ENCODE measurements at regions not wholly inside any gene's neighbourhood (a gene's known extent, or its start where the extent isn't known, plus 50 kb on each side); places are given as distances from the start of the nearest gene placed in this dataset.
A peak's percentile ranks its signal among the peaks of the same experiment; 100 is the strongest.

DNA sequence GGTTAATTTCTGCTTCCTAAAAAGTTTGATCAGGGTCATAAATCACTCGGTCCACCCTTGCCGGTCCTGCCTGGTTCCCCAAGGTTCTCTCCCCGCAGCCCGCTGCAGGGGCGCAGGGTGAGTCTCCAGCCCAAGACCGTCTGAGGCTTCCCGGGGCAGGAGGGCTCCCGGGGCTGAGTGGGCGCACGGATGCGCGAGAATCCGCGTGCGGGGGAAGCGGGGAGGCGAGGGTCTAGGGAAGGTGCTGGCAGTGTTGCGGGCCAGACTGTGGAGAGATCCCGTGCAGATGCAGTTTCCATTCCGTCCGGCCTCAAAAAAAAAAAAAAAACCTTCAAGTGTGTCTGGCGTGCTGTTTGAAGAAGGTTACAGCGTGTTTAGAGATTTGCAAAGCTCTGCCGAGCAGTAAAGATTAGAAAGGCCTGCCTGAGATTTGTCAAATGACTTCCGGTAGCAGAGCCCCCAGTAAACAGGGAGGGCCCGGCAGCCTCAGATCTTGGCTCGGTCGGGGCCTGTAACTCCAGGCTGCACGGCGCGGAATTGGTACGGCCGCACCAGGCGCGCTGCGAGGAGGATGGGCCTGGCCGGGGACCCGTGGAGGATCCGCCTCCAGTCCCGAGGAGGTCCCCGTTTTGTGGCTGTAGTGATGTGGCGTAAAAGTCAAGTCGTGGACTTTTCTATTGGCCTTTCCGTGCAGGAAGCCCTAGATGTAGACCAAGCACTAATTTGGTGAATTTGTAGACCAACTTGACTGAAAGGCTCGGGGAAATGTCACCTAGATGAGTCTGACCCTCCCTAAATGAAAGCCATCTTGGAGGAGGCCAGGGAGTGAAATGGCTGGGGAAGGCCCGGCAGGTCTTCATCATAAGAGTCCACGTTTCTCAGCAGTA is 293.2 kb upstream of the NFE2L3 start:
- Histone ChIP-seq H3K36me3 (replicated peaks; ENCODE audit: low read depth, low read length) (no peaks in the 10 kb centered on the region), H3K9me3 (ENCODE audit: insufficient read depth, low read length) (no peaks in the 10 kb centered on the region), H3K9ac (ENCODE audit: low read length) (no peak overlapping the region), H3K4me1 (ENCODE audit: low read length) (0 out of 2 replicates have a peak, but pooled peaks cover 6% of the 10 kb centered on the region), H3K79me2 (ENCODE audit: low read length) (no peaks in the 10 kb centered on the region), H3K27me3 (ENCODE audit: low read depth, low read length) (peaks cover 6% of the 10 kb centered on the region; the same call in 1 of the 2 replicates), H3K4me2 (ENCODE audit: low read length) (no peak overlapping the region), H4K20me1 (ENCODE audit: insufficient read depth, low read length) (no peaks in the 10 kb centered on the region), H2AFZ (ENCODE audit: low read depth, low read length) (no peak overlapping the region), H3K27ac (ENCODE audit: low read length) (no peak overlapping the region), H3K4me3 (ENCODE audit: low read length) (no peak overlapping the region)
- no peak for TF ChIP-seq EZH2phosphoT487 (IDR thresholded peaks at IDR 0.05; ENCODE audit: low read depth)
- TF ChIP-seq CTCF (IDR thresholded peaks at IDR 0.05; ENCODE audit: low read depth, low read length), result no peak

DNA sequence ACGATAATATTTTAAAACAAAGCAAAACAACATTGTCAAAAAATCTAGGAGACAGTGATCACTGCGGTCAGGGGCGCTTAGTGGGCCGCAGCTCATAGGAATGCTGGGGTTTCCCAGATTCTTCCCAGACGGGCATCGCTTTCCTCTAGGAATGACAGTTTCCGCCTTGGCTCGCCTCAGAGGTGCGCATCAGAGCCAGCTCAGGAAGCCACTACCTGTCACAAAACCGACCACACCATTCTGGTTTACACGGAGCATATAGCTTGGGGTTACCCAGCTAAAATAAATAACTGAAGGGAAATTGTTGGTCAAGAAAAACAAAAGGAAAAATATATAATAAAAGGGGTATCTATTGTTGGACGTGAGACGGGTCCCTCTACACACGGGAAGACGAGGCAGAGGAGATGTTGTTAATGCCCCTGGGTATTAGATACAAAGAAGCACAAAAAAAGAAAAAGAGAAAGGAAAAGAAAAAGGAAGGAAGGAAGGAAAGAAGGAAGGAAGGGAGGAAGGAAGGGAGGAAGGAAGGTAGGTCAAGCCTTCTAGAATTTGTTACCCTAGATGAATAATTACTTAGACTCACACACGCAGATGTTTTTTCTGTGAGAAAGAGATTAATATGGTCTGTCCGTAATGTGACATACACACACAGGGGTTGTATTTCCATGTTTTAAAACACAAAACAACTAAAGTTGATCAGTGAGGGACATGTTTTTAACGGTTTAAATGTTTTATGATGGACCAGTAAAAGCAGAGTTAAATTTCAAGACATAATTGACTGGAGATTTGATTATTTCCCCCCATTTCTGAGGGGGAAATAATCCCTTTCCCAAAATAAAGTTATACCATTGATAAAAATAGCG is 292.4 kb upstream of the NFE2L3 start:
- Histone ChIP-seq H3K4me1 (ENCODE audit: low read length) (0 out of 2 replicates have a peak, but pooled peaks cover 6% of the 10 kb centered on the region), H4K20me1 (ENCODE audit: insufficient read depth, low read length) (no peaks in the 10 kb centered on the region), H2AFZ (ENCODE audit: low read depth, low read length) (no peak overlapping the region), H3K79me2 (ENCODE audit: low read length) (no peaks in the 10 kb centered on the region), H3K4me3 (ENCODE audit: low read length) (no peak overlapping the region), H3K27ac (ENCODE audit: low read length) (no peak overlapping the region), H3K36me3 (replicated peaks; ENCODE audit: low read depth, low read length) (no peaks in the 10 kb centered on the region), H3K9ac (ENCODE audit: low read length) (no peak overlapping the region), H3K9me3 (ENCODE audit: insufficient read depth, low read length) (no peaks in the 10 kb centered on the region), H3K27me3 (ENCODE audit: low read depth, low read length) (0 out of 2 replicates have a peak, but pooled peaks cover 3% of the 10 kb centered on the region), H3K4me2 (ENCODE audit: low read length) (no peak overlapping the region)
- no peak for TF ChIP-seq EZH2phosphoT487 (IDR thresholded peaks at IDR 0.05; ENCODE audit: low read depth)
- no peak for TF ChIP-seq CTCF (IDR thresholded peaks at IDR 0.05; ENCODE audit: low read depth, low read length)

DNA sequence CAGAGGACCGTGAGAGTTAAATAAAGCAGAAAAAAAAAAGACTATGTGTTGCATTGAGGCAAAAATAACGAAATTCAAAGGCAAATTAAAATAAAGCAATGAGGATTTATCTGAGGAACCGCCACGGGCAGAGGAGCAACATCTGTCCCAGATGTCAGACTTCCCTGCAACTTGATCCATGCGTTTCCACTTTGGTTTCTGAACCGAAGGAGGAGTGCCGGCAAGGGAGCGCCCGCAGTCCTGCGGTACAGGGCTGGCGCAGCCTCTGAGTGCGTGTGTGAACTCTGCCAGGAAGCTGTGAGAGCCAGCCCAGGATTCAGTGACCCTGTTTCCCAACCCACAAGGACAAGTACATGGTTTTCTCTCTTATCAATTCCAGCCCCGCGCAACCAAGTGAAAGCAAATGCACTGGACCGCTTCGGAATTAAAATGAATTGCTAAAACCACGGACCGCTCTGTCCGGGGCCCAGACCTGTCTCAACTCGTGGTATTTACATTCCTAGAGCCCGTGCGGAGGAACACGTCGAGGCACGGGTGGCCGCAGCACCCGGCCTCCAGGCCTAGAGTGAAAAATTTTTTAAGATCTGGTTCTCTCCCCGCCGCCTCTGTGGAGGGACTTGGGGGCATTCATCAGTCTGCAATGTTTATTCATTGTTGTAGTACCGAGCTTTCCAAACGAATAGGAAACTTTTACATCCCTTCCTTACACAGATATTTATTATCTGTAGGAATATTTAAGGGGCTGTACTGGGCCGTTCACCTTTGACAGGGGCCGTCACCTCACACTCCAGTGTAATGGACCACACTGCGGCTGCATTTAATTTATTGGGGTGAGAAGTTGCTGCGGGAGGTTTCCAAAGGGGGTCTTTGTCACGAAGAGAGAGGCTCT is 291.5 kb upstream of the NFE2L3 start:
- no peaks in the 10 kb centered on the region for H4K20me1 ChIP-seq (ENCODE audit: insufficient read depth, low read length)
- H3K27me3 ChIP-seq (ENCODE audit: low read depth, low read length), result peaks cover 9% of the 10 kb centered on the region; the same call in 1 of the 2 replicates
- H3K36me3 ChIP-seq (replicated peaks; ENCODE audit: low read depth, low read length), result no peaks in the 10 kb centered on the region
- no peak overlapping the region for H2AFZ ChIP-seq (ENCODE audit: low read depth, low read length)
- no peaks in the 10 kb centered on the region for H3K79me2 ChIP-seq (ENCODE audit: low read length)
- no peaks in the 10 kb centered on the region for H3K9me3 ChIP-seq (ENCODE audit: insufficient read depth, low read length)
- H3K9ac ChIP-seq (ENCODE audit: low read length), result no peak overlapping the region
- TF ChIP-seq EZH2phosphoT487 (IDR thresholded peaks at IDR 0.05; ENCODE audit: low read depth) (no peak), CTCF (IDR thresholded peaks at IDR 0.05; ENCODE audit: low read depth, low read length) (no peak)
- H3K4me1 ChIP-seq (ENCODE audit: low read length), result 0 out of 2 replicates have a peak, but pooled peaks cover 6% of the 10 kb centered on the region
- H3K4me2 ChIP-seq (ENCODE audit: low read length), result peak overlapping the region; percentile 71; the same call in 1 of the 2 replicates
- H3K27ac ChIP-seq (ENCODE audit: low read length), result no peak overlapping the region
- H3K4me3 ChIP-seq (ENCODE audit: low read length), result no peak overlapping the region

Measured in OCI-LY3 (cell line).